ENCODE measurements at regions not wholly inside any gene's neighbourhood (a gene's known extent, or its start where the extent isn't known, plus 50 kb on each side); places are given as distances from the start of the nearest gene placed in this dataset.

- TF ChIP-seq POLR2A (IDR thresholded peaks at IDR 0.05; ENCODE audit: low read length) (no peak), GATA1 (IDR thresholded peaks at IDR 0.05; ENCODE audit: low read depth, low read length) (no peak)
These were observed 57.4 kb upstream of the TMEM158 start for GRCh38 chr3:45283471-45283870.
